ENCODE measurements at regions not wholly inside any gene's neighbourhood (a gene's known extent, or its start where the extent isn't known, plus 50 kb on each side); places are given as distances from the start of the nearest gene placed in this dataset.

- no peak for TF ChIP-seq EZH2 (IDR thresholded peaks at IDR 0.05; ENCODE audit: borderline replicate concordance, low read depth, low read length, severe bottlenecking)
- no peak for TF ChIP-seq CTCF (IDR thresholded peaks at IDR 0.05; ENCODE audit: borderline replicate concordance, extremely low read depth, low read length, poor library complexity, severe bottlenecking)
Observed at GRCh38 chr5:99827136-99827535, 708.0 kb upstream of the FAM174A start.
